Activated CD8-positive, alpha-beta memory T cell treated with anti-CD3 and anti-CD28 coated beads, Interleukin-2, amount 50 U/mL, for 24 hours (primary cell): ENCODE measurements at regions not wholly inside any gene's neighbourhood (a gene's known extent, or its start where the extent isn't known, plus 50 kb on each side); places are given as distances from the start of the nearest gene placed in this dataset.
"Not testable (repeated sequence)": the region's sequence is repeated elsewhere in the genome, so short reads cannot be mapped to it uniquely, and the experiment has no call there.

ENCODE experiments used
- DNase-seq: peaks from one replicate; pipeline ENCODE4 v3.0.0-alpha.2; 2020; ENCODE audit errors: extremely low read depth

GRCh38 chr5:133881576-133882388, 86.6 kb downstream of the C5orf15 start:
- DNase-seq: no peak

DNA sequence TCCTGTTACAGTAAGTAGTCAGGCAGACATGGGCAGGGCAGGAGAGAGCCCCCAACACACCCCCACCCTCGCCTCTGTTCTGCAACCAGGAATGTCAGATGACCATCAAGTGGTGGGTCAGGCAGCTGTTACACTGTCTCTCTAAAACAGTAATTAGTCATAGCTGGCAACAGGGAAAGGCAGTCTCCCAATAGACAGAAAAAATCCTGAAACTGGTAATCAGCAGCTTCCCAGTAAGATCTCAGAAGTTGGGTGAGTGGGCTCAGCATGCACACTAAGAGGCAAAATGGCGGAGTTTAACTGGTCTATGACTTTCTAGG, 90.2 kb downstream of the C5orf15 start:
- no peak for DNase-seq

GRCh38 chr5:133877351-133878235, 90.8 kb downstream of the C5orf15 start:
- no peak for DNase-seq

GRCh38 chr5:133876266-133876665, 92.2 kb downstream of the C5orf15 start:
- no peak for DNase-seq

DNA sequence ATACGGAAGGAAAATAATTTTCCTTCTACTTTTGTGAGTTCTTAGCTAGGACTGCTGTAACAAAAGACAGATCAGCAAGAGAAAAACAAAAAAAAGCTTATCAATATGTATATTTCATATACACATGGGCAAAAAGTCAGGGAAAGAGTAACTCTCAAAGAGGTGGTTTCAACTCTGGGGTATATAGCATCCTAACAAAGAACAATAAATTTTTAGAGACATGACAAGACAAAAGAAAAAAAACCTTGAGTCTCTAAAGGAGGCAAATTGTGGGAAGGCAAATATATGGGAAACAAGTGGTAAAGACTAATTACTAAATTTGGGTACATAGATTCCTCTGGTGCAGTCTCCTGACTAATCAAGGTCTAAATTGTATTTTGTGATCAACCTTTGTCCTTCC, 93.2 kb downstream of the C5orf15 start:
- DNase-seq: no peak

- no peak for DNase-seq
Observed at GRCh38 chr5:133873449-133873848, 95.0 kb downstream of the C5orf15 start.

GRCh38 chr5:133870661-133871060, 97.8 kb downstream of the C5orf15 start:
- no peak for DNase-seq

DNA sequence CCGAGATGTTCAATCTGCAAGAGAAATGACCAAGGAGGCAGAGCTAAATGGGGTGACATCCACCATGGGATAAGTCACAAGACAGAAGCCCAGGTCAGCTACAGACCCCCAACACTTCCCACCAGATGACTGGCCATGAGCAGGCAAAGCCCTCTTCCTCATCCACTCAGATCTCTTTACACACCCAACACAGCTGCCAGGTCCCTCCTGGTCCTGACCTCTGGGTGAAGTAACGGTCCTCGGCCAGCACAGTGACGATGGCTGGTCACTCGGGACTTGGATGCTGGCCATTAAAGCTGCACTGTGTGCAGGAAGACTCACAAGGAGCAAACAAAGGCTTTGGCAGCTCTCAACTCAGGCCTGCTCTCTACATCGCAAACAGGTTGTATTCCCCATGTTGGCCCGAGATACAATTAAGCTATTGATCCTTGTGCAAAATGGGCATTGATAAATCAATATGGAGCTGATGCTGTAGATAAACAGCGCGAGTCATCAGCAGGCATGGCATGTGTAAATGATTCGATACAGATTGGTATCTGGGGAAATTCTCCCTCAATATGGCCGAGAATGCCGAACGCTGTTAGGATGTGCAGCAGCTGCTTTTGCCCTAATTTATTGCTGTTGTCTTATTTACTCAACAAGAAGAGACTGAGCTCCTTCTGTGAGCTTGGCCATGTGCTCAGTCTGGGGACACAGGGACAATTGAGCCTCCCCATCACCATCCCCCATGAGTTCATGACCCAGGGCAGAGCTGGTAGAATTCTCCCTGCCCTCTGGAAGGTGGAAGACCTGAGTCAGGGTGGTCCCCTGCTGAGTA, 98.7 kb downstream of the C5orf15 start:
- no peak for DNase-seq

GRCh38 chr5:133868946-133869518, 99.4 kb downstream of the C5orf15 start:
- peak; percentile 51 for DNase-seq

DNA sequence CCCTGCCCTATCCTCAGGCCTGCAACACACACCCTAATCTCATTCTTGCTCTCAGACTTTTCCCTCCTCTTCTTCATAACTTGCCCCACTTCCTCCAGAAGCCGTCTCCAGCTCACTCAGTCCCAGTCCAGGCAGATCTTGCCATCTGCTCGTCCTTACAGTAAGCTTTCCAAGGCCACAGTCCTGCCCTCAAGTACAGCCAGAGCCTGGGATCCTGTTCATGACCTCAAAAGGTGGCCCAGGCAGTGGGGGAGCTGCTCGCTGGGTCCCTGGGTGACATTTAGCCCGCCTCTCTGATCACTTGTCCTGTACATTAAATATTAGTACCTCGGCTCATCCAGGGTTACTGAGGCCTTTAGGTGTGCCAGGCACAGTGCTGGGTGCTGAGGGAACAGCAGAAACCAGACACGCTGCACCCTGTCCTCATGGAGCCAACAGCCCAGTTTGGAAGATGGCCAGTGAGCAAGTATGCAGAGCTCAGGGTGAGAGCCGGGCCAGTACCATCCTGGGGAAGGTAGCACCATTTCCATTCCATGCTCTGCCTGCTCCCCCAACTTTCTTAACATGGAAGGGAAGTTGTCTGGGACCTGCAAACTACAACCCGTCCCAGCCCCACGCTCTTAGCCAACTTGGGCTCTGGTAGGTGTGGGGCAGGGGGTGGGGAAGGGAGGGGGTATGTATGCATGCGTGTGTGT, 100.4 kb downstream of the C5orf15 start:
- DNase-seq: no peak

- no peak for DNase-seq
Observed at GRCh38 chr5:133867341-133867740, 101.1 kb downstream of the C5orf15 start.

DNA sequence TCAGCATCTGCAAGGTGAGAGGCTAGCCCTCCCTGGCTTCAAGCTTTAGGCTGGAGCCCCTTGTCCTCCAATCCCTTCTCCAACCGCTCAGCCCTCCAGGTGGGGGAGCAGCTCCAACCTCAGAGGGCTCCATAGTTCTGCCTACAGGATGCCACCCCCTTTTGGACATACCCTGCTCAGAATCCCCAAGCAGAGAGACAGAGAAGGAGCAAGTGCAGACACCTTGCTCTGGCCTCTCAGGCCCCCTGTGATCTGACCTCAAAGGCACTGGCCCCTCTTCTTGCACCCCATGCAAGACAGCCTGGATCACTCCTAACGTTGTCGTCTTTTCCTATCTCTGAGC, 101.6 kb downstream of the C5orf15 start:
- DNase-seq: no peak

DNA sequence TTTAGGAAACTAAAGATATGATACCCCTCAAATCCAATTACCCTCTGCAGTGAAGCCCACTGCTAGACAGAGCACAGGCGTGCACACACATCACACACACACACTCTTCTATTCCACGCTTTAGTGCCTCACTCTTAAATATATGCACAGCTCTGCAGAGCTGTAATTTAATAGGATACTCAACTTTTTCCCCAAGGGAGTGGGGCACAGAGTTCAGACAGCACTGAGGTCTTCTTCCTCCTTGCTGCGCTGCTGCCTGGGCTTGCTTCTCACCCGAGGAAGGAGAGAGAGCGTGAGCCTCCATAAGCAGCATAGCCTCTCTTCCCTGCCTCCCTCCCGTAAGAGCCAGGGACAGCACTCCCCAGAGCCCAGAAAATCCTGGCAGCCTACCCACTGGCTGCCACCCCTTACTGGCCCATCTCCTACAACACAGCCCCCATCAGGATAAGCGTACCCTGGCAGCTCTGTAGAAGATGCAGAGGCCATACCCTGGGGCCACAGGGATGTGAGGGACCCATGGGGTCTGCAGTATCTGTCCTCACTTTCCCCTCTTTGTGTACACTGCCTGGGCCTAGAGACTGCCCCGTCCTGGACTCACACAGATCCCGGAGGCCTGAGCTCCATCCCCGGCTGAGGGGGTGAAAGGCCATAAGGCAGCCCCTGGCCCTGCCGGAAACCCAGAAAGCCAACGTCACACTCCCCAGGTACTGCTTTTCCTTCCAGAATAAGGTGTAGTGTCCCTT, 102.1 kb downstream of the C5orf15 start:
- DNase-seq: no peak

DNA sequence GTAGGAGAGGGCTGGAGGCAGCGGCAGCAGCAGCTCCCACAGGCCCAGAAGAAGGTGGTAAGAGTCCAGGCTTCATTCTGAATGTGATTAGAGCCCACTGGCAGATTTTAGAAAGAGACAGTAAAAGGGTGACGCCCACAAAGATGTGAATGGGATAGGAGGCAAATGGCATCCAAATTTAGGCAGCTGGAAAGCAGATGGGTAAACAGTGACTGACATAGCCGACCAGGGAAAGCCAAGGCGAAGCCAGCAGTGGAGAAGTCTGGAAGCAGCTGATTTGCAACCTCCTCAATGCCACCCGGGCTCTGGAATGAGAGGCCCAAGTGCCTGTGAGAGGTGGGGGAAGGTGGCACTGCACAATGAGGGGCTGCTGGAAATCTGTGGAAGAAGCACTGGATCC, 103.3 kb downstream of the C5orf15 start:
- no peak for DNase-seq

DNA sequence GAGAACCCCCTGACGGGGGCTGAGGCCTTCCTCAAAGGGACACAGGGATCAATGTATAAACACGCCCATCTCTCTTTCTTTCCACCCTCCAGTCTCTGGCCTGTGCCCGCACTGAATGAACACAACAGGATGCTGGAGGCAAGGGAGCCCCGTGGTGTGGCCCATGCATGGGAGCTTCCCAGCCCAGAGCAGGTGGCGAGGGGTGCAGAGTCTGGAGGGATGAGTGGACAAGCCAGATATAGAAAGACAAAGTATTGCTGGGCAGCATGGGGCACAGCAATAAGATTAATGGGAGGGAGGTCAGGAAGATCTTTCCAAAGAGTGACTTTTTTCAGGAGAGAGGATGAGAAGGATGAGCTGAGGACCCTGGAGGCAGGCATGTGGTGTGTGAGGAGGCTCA, 103.7 kb downstream of the C5orf15 start:
- no peak for DNase-seq

- no peak for DNase-seq
Observed at GRCh38 chr5:133863857-133864585, 104.4 kb downstream of the C5orf15 start.

DNA sequence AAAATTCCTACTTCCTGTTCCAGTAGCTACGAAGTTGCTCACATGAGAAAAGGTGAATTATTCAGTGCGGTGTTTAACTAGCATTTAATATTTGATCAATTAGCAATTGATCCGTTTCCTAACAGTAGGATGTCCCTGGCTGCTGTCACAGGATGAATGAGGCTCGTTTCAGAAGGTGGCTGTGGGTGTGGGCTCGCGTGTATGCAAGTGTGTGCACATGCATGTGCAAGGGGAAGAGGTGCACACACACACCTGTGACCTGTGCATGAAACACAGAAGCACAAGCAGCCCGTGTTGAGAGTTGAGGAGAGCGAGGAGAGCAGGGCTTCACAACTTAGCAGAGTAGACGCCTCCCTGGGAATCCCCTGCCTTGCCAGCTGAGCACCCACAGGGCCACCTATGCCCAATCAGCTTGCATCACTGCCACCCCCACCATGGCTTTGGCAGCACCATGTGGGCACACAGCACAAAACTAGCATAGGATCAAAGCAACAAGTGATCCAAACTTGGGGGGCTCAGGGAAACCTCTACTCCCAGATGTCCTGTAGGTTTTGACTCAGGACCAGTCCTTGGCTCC, 107.2 kb downstream of the C5orf15 start:
- no peak for DNase-seq

DNA sequence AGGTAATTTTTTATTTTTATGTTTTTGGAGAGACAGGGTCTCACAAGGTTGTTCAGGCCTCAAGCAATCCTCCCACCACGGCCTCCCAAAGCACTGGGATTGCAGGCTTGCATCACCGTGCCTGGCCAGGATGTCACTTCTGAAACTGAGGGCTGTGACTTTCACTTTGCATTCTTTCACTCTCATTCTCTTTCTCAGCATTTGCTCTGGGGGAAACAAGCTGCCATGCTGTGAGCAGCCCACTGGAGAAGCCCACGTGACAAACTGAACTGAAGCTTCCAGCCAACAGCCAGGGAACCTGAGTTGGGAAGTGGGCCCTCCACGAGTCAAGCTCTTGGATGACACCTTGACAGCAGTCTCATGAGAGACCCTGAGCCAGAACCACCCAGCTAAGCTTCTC, 109.4 kb downstream of the C5orf15 start:
- DNase-seq: no peak

DNA sequence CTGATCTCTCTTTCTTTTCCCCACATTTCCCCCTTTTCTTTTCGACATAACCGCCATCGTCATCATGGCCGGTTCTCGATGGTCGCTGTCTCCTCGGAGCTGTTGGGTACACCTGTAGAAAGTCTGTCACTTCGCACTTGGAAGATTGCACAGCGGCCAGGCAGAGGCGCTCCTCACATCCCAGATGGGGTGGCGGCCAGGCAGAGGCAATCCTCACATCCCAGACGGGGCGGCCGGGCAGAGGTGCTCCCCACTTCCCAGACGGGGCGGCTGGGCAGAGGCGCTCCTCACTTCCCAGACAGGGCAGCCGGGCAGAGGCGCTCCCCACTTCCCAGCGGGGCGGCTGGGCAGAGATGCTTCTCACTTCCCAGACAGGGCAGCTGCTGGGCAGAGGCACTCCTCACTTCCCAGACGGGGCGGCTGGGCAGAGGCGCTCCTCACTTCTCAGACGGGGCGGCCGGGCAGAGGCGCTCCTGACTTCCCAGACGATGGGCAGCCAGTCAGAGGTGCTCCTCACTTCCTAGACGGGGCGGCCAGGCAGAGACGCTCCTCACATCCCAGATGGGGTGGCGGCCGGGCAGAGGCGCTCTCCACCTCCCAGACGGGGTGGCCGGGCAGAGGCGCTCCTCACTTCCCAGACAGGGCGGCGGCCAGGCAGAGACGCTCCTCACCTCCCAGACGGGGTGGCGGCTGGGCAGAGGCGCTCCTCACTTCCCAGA, 110.7 kb downstream of the C5orf15 start:
- DNase-seq: not testable (repeated sequence)
